CD4-positive, alpha-beta T cell treated with Interleukin-15 for 4 hours (primary cell): ENCODE measurements at regions not wholly inside any gene's neighbourhood (a gene's known extent, or its start where the extent isn't known, plus 50 kb on each side); places are given as distances from the start of the nearest gene placed in this dataset.
"Not testable (repeated sequence)": the region's sequence is repeated elsewhere in the genome, so short reads cannot be mapped to it uniquely, and the experiment has no call there.

Experiments
- DNase-seq: peaks from one replicate; pipeline ENCODE4 v3.0.0-alpha.2; 2020; ENCODE audit warnings: low spot score

GRCh38 chr12:46945591-46945990, 119.8 kb upstream of the SLC38A4 start:
- no peak for DNase-seq

- DNase-seq: no peak
These were observed 120.3 kb upstream of the SLC38A4 start for GRCh38 chr12:46946137-46946536.

GRCh38 chr12:46948936-46949545, 123.2 kb upstream of the SLC38A4 start:
- no peak for DNase-seq

- no peak for DNase-seq
These were observed 124.3 kb upstream of the SLC38A4 start for GRCh38 chr12:46950094-46950493.

- DNase-seq: no peak
These were observed 126.4 kb upstream of the PCED1B start for GRCh38 chr12:46952880-46953483.

- DNase-seq: no peak
These were observed 122.9 kb upstream of the PCED1B start for GRCh38 chr12:46956451-46957035.

- DNase-seq: no peak
These were observed 121.4 kb upstream of the PCED1B start for GRCh38 chr12:46958053-46958452.

GRCh38 chr12:46958599-46959290, 120.7 kb upstream of the PCED1B start:
- DNase-seq: no peak

GRCh38 chr12:46959502-46959901, 119.9 kb upstream of the PCED1B start:
- DNase-seq: no peak

GRCh38 chr12:46960681-46961080, 118.7 kb upstream of the PCED1B start:
- DNase-seq: no peak

GRCh38 chr12:46963191-46963590, 116.2 kb upstream of the PCED1B start:
- DNase-seq: no peak

GRCh38 chr12:46963977-46964971, 115.1 kb upstream of the PCED1B start:
- DNase-seq: no peak

- no peak for DNase-seq
These were observed 114.3 kb upstream of the PCED1B start for GRCh38 chr12:46965137-46965536.

GRCh38 chr12:46965880-46966279, 113.5 kb upstream of the PCED1B start:
- no peak for DNase-seq

GRCh38 chr12:46970636-46971035, 108.8 kb upstream of the PCED1B start:
- DNase-seq: no peak

GRCh38 chr12:46973937-46974336, 105.5 kb upstream of the PCED1B start:
- not testable (repeated sequence) for DNase-seq

- no peak for DNase-seq
These were observed 101.5 kb upstream of the PCED1B start for GRCh38 chr12:46977871-46978375.

GRCh38 chr12:46981622-46982021, 97.8 kb upstream of the PCED1B start:
- no peak for DNase-seq

GRCh38 chr12:46982629-46983392, 96.6 kb upstream of the PCED1B start:
- no peak for DNase-seq

GRCh38 chr12:46983393-46983793, 96.0 kb upstream of the PCED1B start:
- no peak for DNase-seq
